NCI-H128 (cell line): ENCODE measurements at regions not wholly inside any gene's neighbourhood (a gene's known extent, or its start where the extent isn't known, plus 50 kb on each side); places are given as distances from the start of the nearest gene placed in this dataset.

Source experiments
- DNase-seq: peaks from one replicate; lab custom pipeline; 2025; ENCODE audit not compliant: unreplicated experiment; lab: John Stamatoyannopoulos, UW

DNA sequence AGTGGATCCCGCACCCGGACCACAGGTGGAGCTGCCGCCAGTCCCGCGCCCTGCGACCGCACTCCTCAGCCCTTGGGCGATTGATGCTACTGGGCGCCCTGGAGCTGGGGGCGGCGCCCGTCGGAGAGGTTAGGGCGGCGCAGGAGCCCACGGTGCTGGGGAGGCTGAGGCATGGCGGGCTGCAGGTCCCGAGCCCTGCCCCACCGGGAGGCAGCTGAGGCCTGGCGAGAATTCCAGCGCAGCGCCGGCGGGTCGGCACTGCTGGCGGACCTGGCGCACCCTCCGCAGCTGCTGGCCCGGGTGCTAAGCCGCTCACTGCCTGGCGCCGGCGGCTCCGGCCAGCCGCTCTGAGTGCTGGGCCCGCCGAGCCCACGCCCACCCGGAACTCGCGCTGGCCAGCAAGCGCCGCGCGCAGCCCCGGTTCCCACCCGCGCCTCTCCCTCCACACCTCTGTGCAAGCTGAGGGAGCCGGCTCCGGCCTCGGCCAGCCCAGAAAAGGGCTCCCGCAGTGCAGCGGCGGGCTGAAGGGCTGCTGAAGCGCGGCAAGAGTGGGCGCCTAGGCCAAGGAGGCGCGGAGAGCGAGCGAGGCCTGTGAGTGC lies 1256.5 kb downstream of the STIM2 start:
- DNase-seq = no peak

DNA sequence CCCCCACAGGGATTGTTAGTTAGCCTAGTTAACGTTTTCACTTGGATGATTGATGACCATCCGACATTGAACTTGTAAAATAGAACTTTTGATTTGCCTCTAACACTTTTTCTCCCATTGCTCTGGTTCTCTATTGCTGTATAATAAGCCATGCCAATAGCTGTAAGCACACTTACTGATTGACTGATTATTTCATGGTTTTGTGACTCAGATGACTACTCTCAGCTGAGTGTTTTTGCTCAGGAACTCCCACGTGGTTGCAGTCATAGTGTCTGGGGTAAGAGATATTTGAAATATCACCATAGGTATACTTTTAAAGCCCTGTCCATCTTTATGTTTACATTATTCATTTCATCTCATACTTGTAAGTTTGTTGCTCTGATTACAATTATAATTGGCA lies 1285.5 kb downstream of the STIM2 start:
- DNase-seq = no peak

DNA sequence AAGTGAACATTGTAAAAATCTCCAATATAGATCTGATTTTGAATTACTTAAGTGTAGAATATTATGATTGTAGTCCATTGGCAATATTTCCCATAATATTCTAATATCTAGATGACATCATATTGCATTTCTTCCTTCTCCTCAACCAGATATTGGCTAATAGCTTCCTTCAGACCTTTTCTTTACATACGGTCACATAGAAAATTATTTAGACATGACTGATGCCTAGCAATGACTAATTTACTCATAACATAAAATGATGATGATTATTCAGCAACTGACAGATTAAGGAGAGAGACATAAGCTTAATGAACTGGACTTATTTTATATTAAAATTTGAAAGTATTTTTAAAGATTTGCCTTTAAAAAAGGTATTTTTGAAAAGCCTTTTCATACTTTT lies 1287.6 kb downstream of the STIM2 start:
- DNase-seq = no peak

DNA sequence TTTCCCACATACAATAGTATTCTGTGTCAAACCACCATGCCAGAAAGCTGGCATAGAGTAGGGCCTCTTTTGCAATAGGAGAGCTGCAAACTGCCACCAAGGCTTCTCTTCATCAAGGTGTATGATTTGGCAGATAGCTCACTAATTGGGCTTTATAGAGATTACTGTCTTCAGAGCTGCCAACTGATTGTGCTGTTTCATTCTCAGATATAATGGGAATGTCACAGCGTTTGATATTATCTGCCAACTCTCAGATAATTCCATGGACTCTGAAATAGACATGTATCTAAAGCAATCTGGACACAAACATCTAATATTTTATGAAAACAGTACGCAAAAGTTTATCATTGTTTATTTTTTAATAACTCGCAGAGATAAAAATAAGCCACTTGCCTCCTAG lies 1289.1 kb downstream of the STIM2 start:
- DNase-seq = no peak

- DNase-seq = no peak
Measured at GRCh38 chr4:28151314-28151713, 1290.7 kb downstream of the STIM2 start.

DNA sequence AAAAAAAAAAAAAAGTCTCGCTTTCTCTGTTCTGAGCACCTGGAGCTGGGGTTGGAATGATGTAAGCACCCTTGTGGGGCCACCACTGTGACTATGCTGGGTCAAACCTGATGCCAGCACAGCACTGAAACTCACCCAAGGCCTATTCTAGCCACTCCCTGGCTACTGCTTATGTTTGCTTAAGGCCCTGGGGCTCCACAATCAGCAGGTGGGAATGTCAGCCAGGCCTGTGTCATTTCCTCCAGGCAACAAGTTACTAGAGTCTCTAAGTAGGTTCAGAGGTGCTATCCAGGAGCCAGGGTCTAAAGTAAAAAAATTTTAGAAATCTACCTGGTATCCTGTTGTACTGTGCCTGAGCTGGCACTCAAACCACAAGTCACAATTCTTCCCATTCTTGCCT lies 1306.8 kb downstream of the STIM2 start:
- DNase-seq = no peak

- DNase-seq = no peak
Measured at GRCh38 chr4:28176942-28177341, 1316.3 kb downstream of the STIM2 start.

- DNase-seq = no peak
Measured at GRCh38 chr4:28177641-28178040, 1317.0 kb downstream of the STIM2 start.

DNA sequence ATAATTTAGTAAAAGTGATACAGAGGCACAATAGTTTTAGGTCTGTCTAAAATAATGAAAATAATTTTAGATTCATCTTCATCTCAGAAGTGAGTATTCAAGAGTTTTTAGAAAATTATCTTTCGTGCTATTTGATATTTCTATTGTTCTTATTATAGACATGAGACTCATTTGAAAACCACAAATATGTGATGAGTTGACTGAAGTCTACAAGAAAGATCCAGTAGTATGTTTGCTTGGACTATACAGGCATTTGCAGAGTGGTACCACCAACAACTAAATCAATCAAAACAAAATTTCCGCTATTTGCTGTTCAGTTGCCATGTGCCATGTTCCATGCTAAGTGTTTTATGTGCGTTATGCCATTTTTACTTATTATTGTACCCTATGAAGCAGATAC lies 1318.5 kb downstream of the STIM2 start:
- DNase-seq = no peak

DNA sequence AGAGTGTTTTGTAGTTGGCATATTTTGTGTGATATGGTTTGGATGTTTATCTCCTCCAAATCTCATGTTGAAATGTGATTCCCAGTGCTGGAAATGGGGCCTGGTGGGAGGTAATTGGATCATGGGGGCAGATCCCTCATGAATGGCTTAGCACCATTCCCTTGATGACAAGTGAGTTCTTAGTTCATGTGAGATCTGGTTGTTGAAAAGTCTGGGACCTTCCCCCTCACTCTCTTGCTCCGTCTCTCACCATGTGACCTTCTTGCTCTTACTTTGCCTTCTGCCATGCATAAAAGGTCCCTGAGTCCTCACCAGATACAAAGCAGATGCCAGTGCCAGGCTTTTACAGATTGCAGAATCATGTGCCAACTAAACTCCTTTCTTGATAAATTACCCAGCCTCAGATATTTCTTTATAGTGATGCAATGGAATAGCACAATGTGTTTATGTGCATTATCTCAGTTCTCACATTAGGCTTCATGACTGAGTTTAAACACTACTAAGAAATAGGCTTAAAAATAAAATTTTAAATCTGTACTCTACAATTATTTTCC lies 1348.8 kb downstream of the STIM2 start:
- no peak for DNase-seq

DNA sequence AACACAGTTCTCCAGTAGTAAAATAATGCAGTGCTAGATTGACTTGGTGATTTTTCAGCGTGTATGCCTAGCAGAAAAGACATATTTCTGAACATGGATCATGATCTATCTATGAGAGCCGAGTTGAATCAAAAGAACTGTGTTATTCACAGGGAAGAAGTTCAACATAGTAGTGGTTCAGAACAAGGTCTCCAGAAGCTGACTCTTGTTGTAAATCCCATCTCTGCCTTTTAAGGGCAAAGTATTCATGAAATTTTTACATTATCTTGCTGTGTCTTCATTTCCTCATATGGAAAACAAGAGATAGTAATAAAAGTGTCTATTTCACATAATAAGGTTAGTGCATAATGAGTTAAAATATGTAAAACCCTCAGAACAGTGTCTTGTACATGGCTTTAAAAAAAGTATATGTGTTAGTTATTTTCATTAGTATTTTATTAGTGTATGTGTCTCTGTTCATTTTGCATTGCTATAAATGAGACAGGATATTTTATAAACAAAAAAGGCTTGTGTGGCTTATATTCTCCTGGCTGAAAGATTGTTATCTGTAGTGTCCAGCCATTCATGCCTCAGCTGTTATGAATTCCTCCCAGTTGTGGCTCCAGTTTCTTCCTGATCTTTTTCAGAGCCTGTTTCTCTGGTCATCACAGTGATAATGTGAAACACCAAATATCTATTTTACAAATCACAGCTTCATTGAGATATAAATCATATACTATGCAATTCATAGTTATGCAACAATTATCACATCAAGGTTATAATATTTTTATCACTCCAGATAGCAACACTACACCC lies 1351.2 kb downstream of the STIM2 start:
- no peak for DNase-seq

GRCh38 chr4:28221536-28221935 lies 1360.9 kb downstream of the STIM2 start:
- no peak for DNase-seq

- DNase-seq = no peak
Measured at GRCh38 chr4:28225050-28225449, 1364.4 kb downstream of the STIM2 start.

DNA sequence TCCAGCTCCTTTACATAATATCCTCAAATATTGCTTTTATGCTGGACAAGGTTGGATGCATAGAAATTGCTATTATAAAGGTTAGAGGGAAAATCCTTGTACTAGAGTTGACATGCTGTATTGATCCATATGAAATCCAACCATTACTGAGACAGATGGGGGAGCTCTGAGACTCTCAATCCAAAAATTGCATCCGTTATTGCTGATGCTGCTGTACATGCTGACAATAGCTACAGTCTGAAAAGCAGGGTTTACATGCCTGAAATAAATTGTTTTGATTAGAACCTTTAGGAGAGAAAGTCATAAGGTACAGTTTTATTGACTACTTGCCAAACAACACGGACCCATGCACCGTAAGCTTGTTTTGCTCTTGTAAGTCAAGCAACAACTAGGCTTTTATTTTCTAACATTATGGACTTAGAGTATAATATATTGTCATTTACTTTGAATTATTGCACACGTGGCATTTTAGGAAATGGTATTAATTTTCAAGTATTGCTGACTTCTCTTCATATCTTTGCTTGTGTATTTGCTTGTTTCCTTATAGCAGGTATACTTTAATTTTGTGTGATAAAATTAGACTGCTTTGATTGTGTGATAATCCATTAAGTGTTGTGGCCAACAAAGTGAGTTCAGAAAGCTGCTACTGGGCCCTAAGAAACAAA lies 1365.2 kb downstream of the STIM2 start:
- DNase-seq = no peak

DNA sequence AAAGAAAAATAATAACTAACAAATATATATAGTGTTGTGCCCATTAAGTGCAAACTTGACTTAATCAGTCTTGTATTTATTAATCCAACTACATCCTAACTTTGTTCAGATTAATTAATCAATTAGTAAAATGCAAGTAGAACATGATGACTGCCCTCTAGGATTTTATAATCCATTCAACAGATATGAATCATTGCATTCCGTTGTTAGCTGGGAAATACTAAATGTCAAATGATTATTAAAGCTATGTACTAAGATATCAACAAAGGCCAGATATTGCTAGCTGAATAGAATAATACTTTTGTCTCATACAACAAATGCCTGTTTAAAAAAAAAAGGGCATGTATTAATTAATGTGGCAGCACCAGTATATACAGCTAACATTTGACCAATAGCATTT lies 1366.3 kb downstream of the STIM2 start:
- DNase-seq = no peak

DNA sequence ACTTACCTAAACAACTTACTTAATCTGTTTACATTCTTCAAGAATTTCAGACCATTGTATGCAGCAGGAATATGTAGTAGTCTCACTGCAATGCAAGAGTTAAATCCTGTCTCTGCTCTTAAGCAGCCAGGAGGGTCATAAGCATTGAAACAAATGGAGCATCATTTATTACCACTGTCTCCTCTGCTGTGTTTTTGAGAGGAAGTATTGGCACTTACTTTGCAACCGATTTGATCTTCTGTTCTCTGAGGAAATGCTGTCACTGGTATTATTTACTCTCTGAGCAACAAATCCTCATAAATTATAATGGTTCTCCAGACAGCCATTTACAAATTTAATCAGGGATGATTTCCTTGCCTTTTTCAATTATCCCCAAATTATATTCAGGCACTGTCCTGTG lies 1367.1 kb downstream of the STIM2 start:
- no peak for DNase-seq

GRCh38 chr4:28228561-28229491 lies 1368.2 kb downstream of the STIM2 start:
- DNase-seq = no peak

GRCh38 chr4:28232376-28232775 lies 1371.7 kb downstream of the STIM2 start:
- no peak for DNase-seq

DNA sequence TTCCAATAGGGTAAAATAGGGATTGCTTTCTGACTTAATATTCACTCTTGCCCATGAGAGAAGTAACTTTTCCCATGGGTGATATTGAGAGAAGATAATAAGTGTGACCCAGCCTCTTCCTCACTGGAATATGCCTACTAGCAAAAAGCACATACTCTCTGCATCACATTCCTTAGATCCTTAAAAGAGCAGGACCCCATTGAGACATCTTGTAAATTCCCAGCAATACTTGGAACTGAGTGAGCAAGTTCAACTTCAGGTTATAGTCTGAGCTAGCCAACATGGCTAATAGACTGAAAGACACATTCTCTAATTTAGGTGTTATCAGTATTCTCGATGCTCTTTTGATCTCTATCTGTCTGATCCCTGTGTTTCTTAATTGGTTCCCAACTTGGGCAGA lies 1372.3 kb downstream of the STIM2 start:
- no peak for DNase-seq

- no peak for DNase-seq
Measured at GRCh38 chr4:28233724-28234123, 1373.1 kb downstream of the STIM2 start.

DNA sequence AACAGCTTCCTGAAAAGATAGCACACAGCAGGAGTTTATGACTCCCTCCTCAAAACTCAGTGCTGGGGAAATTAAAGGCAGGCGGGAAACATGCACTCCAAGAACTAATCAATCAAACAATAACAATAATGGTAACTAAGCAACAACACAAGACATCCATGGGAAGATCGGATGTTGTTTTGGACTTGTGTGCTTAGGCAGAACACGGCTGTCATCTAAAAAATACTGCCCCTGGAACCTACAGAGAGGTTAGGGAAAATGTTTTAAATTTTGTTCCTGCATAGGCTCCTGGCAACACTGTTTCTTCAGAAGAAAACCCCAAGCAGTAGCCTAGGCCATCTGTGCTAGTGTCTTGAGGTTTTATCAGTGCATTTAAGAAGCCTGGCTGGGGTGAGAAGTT lies 1378.2 kb downstream of the STIM2 start:
- no peak for DNase-seq
